22Rv1 (cell line): ENCODE measurements at regions not wholly inside any gene's neighbourhood (a gene's known extent, or its start where the extent isn't known, plus 50 kb on each side); places are given as distances from the start of the nearest gene placed in this dataset.

Experiments used
- CTCF ChIP-seq: fragments of 450-650 bp; IDR thresholded peaks from 2 replicates; pipeline ENCODE4 v1.5.1; 2017; ENCODE audit warnings: mild to moderate bottlenecking
- ZFX ChIP-seq: fragments of 450-650 bp; IDR thresholded peaks from 2 replicates; pipeline ENCODE4 v1.6.1; 2017; ENCODE audit warnings: antibody characterized with exemption, borderline replicate concordance

DNA sequence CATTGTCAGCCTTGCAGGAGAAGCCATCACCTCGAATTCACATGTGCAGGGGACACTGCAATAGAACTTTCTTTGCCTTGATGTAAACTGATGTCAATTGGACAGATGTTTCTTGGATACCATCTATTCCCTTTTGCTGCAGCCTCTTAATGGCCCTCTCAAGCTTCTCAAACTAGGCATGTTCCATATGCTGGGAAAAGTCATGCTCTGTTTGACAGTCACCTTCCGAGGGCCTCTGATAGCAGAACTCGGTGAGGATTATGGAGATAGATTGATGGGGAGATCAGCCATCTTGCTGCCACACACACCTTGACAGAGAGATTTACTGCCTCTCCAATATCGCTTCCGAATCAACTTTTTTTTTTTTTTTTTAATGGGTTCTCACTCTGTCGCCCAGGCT is 145.8 kb upstream of the NUDT4 start:
- TF ChIP-seq CTCF (no peak), ZFX (no peak)
